Spleen (tissue), 7 donors: ENCODE measurements at regions not wholly inside any gene's neighbourhood (a gene's known extent, or its start where the extent isn't known, plus 50 kb on each side); places are given as distances from the start of the nearest gene placed in this dataset.

Experiments
- POLR2AphosphoS5 ChIP-seq, 3 donors: sonication (generic); formaldehyde crosslinking; IDR thresholded peaks; one replicate each; pipeline ENCODE4 v1.5.1; 2017; ENCODE audit warnings: antibody characterized with exemption in 3 of 3
- TF ChIP-seq, protein P1 (sequence below), 11 experiments: fragments of 200-600 bp in 7 of 11; fragments of 450-650 bp in 4 of 11; sonication (generic) in 4 of 11; IDR thresholded peaks in 8 of 11; conservative IDR thresholded peaks in 3 of 11; 1 replicate in 7 of 11; 2 replicates in 4 of 11; pipeline versions ENCODE4 v1.4.0 to v1.8.0; 2016 to 2021; ENCODE audit warnings: antibody characterized with exemption in 11 of 11, inconsistent platforms in 4 of 11, mild to moderate bottlenecking in 1 of 11
- donor health status: DM: no; HTN: no; CAD: no; lungs with moderate emphysema.
- donor health status: DM: no; HTN: no; CAD: no.
- donor health status: DM: no; HTN: no; CAD: no.

DNA sequence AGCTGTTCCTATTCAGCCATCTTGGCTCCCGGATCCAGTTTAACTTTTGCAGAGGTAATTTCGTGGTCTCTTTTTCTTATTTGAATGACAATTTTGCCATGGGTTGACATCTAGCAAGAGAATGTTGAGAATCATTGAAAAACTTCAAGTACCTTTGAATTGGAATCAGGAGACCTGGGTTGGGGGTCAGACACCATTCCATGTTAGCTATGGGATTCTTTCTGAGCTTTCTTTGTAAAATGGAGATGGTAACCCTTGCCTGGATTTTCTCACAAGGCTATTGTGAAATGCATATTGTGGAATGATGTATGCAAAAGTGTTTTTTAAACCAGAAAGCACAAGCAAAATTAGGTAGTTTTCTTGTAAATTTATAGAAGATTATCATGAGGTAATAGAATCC lies 79.1 kb upstream of the HAND2 start:
- TF ChIP-seq POLR2AphosphoS5 (IDR thresholded peaks at IDR 0.05): no peak
- TF ChIP-seq, protein P1, sequence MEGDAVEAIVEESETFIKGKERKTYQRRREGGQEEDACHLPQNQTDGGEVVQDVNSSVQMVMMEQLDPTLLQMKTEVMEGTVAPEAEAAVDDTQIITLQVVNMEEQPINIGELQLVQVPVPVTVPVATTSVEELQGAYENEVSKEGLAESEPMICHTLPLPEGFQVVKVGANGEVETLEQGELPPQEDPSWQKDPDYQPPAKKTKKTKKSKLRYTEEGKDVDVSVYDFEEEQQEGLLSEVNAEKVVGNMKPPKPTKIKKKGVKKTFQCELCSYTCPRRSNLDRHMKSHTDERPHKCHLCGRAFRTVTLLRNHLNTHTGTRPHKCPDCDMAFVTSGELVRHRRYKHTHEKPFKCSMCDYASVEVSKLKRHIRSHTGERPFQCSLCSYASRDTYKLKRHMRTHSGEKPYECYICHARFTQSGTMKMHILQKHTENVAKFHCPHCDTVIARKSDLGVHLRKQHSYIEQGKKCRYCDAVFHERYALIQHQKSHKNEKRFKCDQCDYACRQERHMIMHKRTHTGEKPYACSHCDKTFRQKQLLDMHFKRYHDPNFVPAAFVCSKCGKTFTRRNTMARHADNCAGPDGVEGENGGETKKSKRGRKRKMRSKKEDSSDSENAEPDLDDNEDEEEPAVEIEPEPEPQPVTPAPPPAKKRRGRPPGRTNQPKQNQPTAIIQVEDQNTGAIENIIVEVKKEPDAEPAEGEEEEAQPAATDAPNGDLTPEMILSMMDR (IDR thresholded peaks at IDR 0.05 in 8 of 11, conservative IDR thresholded peaks at IDR 0.05 in 3 of 11): no peak
